Fibroblast of gingiva (primary cell): ENCODE measurements at regions not wholly inside any gene's neighbourhood (a gene's known extent, or its start where the extent isn't known, plus 50 kb on each side); places are given as distances from the start of the nearest gene placed in this dataset.

ENCODE experiments used
- DNase-seq: peaks from one replicate; pipeline ENCODE4 v3.0.0-alpha.2; 2011; ENCODE audit warnings: low read depth

- DNase-seq = no peak
Measured at GRCh38 chr6:14964556-14965270, 281.2 kb upstream of the JARID2 start.

- no peak for DNase-seq
Measured at GRCh38 chr6:14965424-14966075, 280.3 kb upstream of the JARID2 start.

- no peak for DNase-seq
Measured at GRCh38 chr6:14966096-14966905, 279.6 kb upstream of the JARID2 start.

- no peak for DNase-seq
Measured at GRCh38 chr6:14966906-14967711, 278.8 kb upstream of the JARID2 start.

GRCh38 chr6:14968056-14968637 is 277.7 kb upstream of the JARID2 start:
- DNase-seq = no peak

- DNase-seq = no peak
Measured at GRCh38 chr6:14969126-14969525, 276.7 kb upstream of the JARID2 start.

- no peak for DNase-seq
Measured at GRCh38 chr6:14972379-14973067, 273.3 kb upstream of the JARID2 start.

- no peak for DNase-seq
Measured at GRCh38 chr6:14974372-14974771, 271.5 kb upstream of the JARID2 start.

GRCh38 chr6:14974792-14975470 is 270.9 kb upstream of the JARID2 start:
- DNase-seq = no peak

- no peak for DNase-seq
Measured at GRCh38 chr6:14975471-14975817, 270.4 kb upstream of the JARID2 start.

- peak; percentile 16 for DNase-seq
Measured at GRCh38 chr6:14977747-14978382, 268.0 kb upstream of the JARID2 start.

- DNase-seq = no peak
Measured at GRCh38 chr6:14981960-14982359, 263.9 kb upstream of the JARID2 start.

GRCh38 chr6:14983599-14984518 is 262.0 kb upstream of the JARID2 start:
- DNase-seq = no peak

GRCh38 chr6:14984519-14984853 is 261.4 kb upstream of the JARID2 start:
- peak; percentile 22 for DNase-seq

- no peak for DNase-seq
Measured at GRCh38 chr6:14985366-14985765, 260.5 kb upstream of the JARID2 start.

GRCh38 chr6:14986370-14986769 is 259.5 kb upstream of the JARID2 start:
- no peak for DNase-seq

GRCh38 chr6:14987490-14987889 is 258.4 kb upstream of the JARID2 start:
- DNase-seq = no peak

GRCh38 chr6:14992382-14992781 is 253.5 kb upstream of the JARID2 start:
- DNase-seq = no peak

- no peak for DNase-seq
Measured at GRCh38 chr6:14995208-14995607, 250.7 kb upstream of the JARID2 start.
